K562 (cell line): ENCODE measurements at regions not wholly inside any gene's neighbourhood (a gene's known extent, or its start where the extent isn't known, plus 50 kb on each side); places are given as distances from the start of the nearest gene placed in this dataset.

Experiments used
- ATAC-seq: fragments of 200-7000 bp; cut with Tn5 transposase; 3 replicates; pipeline ENCODE4 v1.9.1; 2020; ENCODE audit warnings: moderate library complexity
- BruUV-seq: library from RNA; stranded (reverse); fragments of 400-500 nt; replicated peaks from 2 replicates; lab custom pipeline; 2021; lab: Mats Ljungman, UMichigan
- CTCF ChIA-PET: fragments of 300-600 bp; formaldehyde crosslinking; extraction: SDS; loops from one replicate; lab custom pipeline; 2021; ENCODE audit warnings: low intra/inter-chr PET ratio; lab: Yijun Ruan, JAX
- POLR2A ChIA-PET: fragments of 300-600, 350-650 bp; sonication (Branson Sonifier 250); formaldehyde crosslinking; extraction: SDS; loops from one replicate; lab custom pipeline; 2021; ENCODE audit warnings: antibody characterized with exemption, inconsistent platforms; lab: Yijun Ruan, JAX
- DNase-seq, 4 experiments: peaks; one replicate each; pipeline versions ENCODE4 v3.0.0 to v3.0.0-alpha.2; 2011 to 2018; ENCODE audit warnings: low spot score in 3 of 4, mixed read lengths in 3 of 4; ENCODE audit errors: extremely low read depth in 1 of 4
- FAIRE-seq: peaks from 2 replicates; lab custom pipeline; 2011; peaks lifted over from hg19 to GRCh38; lab: Jason Lieb, UNC
- H2AFZ ChIP-seq: 2 replicates; pipeline ENCODE4 v1.6.0; 2011; ENCODE audit warnings: low read depth, low read length, control low read depth, inconsistent platforms
- H3K27ac ChIP-seq: fragments of 200-600 bp; 3 replicates; pipeline ENCODE4 v1.8.0; 2011; ENCODE audit warnings: low read depth, mild to moderate bottlenecking, control low read depth, inconsistent platforms, low read length, moderate library complexity, mixed read lengths; ENCODE audit errors: extremely low read depth
- H3K27me3 ChIP-seq, 2 experiments: fragments of 300-600 bp in 1 of 2; 2 replicates in 1 of 2; 3 replicates in 1 of 2; pipeline versions ENCODE4 v1.6.0 to v1.8.0; 2011; ENCODE audit warnings: inconsistent platforms in 2 of 2, low read length in 2 of 2, mild to moderate bottlenecking in 1 of 2, mixed read lengths in 1 of 2, moderate library complexity in 1 of 2; ENCODE audit not compliant: control insufficient read depth in 2 of 2, insufficient read depth in 2 of 2
- H3K36me3 ChIP-seq: fragments of 300-600 bp; 3 replicates; pipeline ENCODE4 v1.8.0; 2011; ENCODE audit warnings: mild to moderate bottlenecking, low read length, inconsistent platforms; ENCODE audit not compliant: control insufficient read depth, insufficient read depth
- H3K4me1 ChIP-seq, 2 experiments: fragments of 200-600 bp in 1 of 2; replicated peaks in 1 of 2; 2 replicates in 1 of 2; 3 replicates in 1 of 2; pipeline versions ENCODE4 v1.5.1 to v1.8.0; 2011; ENCODE audit warnings: inconsistent platforms in 2 of 2, low read length in 2 of 2, mild to moderate bottlenecking in 1 of 2, mixed read lengths in 1 of 2, moderate library complexity in 1 of 2; ENCODE audit not compliant: control insufficient read depth in 2 of 2, insufficient read depth in 2 of 2
- H3K4me2 ChIP-seq: 2 replicates; pipeline ENCODE4 v1.6.1; 2011; ENCODE audit warnings: low read length, control low read depth, inconsistent platforms, mixed read lengths; ENCODE audit not compliant: insufficient read depth
- H3K4me3 ChIP-seq: fragments of 200-600 bp; sonication (generic), shearing (Covaris generic); 2 replicates; pipeline ENCODE4 v1.5.1; 2016; ENCODE audit warnings: control low read depth, inconsistent platforms
- H3K79me2 ChIP-seq: fragments of 200-600 bp; 3 replicates; pipeline ENCODE4 v1.8.0; 2011; ENCODE audit warnings: low read length, inconsistent platforms; ENCODE audit not compliant: control insufficient read depth, insufficient read depth
- H3K9ac ChIP-seq, 2 experiments: 2 replicates each; pipeline versions ENCODE4 v1.6.0 to v1.6.1; 2011; ENCODE audit warnings: low read depth in 2 of 2, low read length in 2 of 2, control low read depth in 1 of 2, inconsistent platforms in 1 of 2, mild to moderate bottlenecking in 1 of 2, mixed read lengths in 1 of 2; ENCODE audit not compliant: insufficient read depth in 1 of 2
- H3K9me1 ChIP-seq: one replicate; pipeline ENCODE4 v1.6.0; 2011; ENCODE audit warnings: inconsistent platforms, mild to moderate bottlenecking, low read length, moderate library complexity; ENCODE audit not compliant: control insufficient read depth, insufficient read depth
- H3K9me3 ChIP-seq: replicated peaks from 2 replicates; pipeline ENCODE4 v1.5.1; 2011; ENCODE audit warnings: low read depth, low read length, inconsistent platforms; ENCODE audit not compliant: control insufficient read depth, insufficient read depth
- H4K20me1 ChIP-seq: replicated peaks from 2 replicates; pipeline ENCODE4 v1.6.1; 2011; ENCODE audit warnings: low read length, inconsistent platforms, mixed read lengths; ENCODE audit not compliant: control insufficient read depth, insufficient read depth
- DPF2 ChIP-seq: fragments of 450-650 bp; IDR thresholded peaks from 2 replicates; pipeline ENCODE4 v1.6.1; 2016
- EP300 ChIP-seq: IDR thresholded peaks from 2 replicates; pipeline ENCODE4 v1.6.1; 2012; ENCODE audit warnings: low read length, improper control_type of control experiment
- RNF2 ChIP-seq: sonication (generic); IDR thresholded peaks from 2 replicates; pipeline ENCODE4 v1.6.1; 2016
- TAF15 ChIP-seq: fragments of 200-400 bp; formaldehyde crosslinking; IDR thresholded peaks from 2 replicates; pipeline ENCODE4 v1.6.1; 2017; ENCODE audit warnings: mild to moderate bottlenecking, low read depth, low read length, moderate library complexity
- TEAD2 ChIP-seq: fragments of 450-650 bp; IDR thresholded peaks from 2 replicates; pipeline ENCODE4 v1.6.1; 2016; ENCODE audit warnings: missing genetic modification characterization, control low read depth, missing compliant biosample characterization
- ZBED1 ChIP-seq: IDR thresholded peaks from 2 replicates; pipeline ENCODE4 v1.6.1; 2014
- ZBTB17 ChIP-seq: fragments of 450-650 bp; formaldehyde crosslinking; IDR thresholded peaks from 2 replicates; pipeline ENCODE4 v1.4.0; 2020; ENCODE audit warnings: mild to moderate bottlenecking
- ZEB2 ChIP-seq: fragments of 450-650 bp; IDR thresholded peaks from 2 replicates; pipeline ENCODE4 v1.6.1; 2016
- WGBS: fragments of 100-300 bp; shearing (Covaris generic); methylation state at CpG from one replicate; pipeline ENCODE4 v1.1.6; 2016; ENCODE audit warnings: low coverage, mixed read lengths; ENCODE audit not compliant: insufficient coverage; ENCODE audit errors: missing lambda C conversion rate; 5-methylcytosine and 5-hydroxymethylcytosine counted together
- in situ Hi-C: fragments of 300-500 bp; cut with MboI; formaldehyde crosslinking; loops from 4 replicates; pipeline ENCODE4 v1.15.0; 2018; ENCODE audit warnings: inconsistent platforms, mixed read lengths
- intact Hi-C: fragments of 100-400 bp; cut with micrococcal nuclease; formaldehyde crosslinking; loops from 2 replicates; pipeline ENCODE4 v1.14.2; 2022
- TF ChIP-seq, protein P1 (sequence below): sonication (generic); formaldehyde crosslinking; IDR thresholded peaks from 2 replicates; pipeline ENCODE4 v1.8.0; 2022; ENCODE audit warnings: missing genetic modification reagents, mild to moderate bottlenecking, borderline replicate concordance
- TF ChIP-seq, protein P2 (sequence below), 2 experiments: fragments of 450-650 bp in 1 of 2; sonication (generic) in 1 of 2; formaldehyde crosslinking in 1 of 2; IDR thresholded peaks in 1 of 2; conservative IDR thresholded peaks in 1 of 2; 2 replicates each; pipeline versions ENCODE4 v1.6.1 to v1.8.1; 2016 to 2023; ENCODE audit warnings: mild to moderate bottlenecking in 2 of 2, moderate library complexity in 2 of 2, inconsistent platforms in 1 of 2, missing genetic modification reagents in 1 of 2

DNA sequence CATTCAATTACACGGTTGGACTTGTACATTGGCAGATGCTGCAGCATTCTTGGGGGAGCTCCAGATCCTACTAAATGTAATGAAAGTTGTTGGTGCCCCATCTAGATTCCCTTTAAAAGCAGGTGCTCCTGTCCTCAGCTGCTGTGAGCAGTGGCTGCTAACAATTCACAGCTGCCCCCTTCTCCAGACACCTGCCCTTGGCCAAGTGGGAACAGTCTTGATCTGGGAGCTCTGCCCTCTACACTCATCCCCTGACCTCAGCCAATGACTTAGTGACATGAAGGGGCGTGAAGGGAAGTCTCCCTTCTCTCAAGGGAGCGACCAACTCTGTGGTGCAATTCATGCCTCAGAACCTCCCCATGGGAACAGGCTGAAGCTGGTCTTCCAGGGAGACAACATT is 125.7 kb downstream of the EIF4E start:
- in situ Hi-C loops (no loop called here), intact Hi-C loops (no loop called here)
- H3K79me2 ChIP-seq: no peaks in the 10 kb centered on the region
- H3K4me3 ChIP-seq: no peak overlapping the region
- FAIRE-seq (no peak), DNase-seq (no peak), ATAC-seq (no peak)
- TF ChIP-seq ZBED1 (no peak), ZEB2 (no peak), TEAD2 (no peak), DPF2 (no peak), TAF15 (no peak), ZBTB17 (CRISPR knock-in tag) (no peak), EP300 (no peak), RNF2 (no peak)
- TF ChIP-seq, protein P1, sequence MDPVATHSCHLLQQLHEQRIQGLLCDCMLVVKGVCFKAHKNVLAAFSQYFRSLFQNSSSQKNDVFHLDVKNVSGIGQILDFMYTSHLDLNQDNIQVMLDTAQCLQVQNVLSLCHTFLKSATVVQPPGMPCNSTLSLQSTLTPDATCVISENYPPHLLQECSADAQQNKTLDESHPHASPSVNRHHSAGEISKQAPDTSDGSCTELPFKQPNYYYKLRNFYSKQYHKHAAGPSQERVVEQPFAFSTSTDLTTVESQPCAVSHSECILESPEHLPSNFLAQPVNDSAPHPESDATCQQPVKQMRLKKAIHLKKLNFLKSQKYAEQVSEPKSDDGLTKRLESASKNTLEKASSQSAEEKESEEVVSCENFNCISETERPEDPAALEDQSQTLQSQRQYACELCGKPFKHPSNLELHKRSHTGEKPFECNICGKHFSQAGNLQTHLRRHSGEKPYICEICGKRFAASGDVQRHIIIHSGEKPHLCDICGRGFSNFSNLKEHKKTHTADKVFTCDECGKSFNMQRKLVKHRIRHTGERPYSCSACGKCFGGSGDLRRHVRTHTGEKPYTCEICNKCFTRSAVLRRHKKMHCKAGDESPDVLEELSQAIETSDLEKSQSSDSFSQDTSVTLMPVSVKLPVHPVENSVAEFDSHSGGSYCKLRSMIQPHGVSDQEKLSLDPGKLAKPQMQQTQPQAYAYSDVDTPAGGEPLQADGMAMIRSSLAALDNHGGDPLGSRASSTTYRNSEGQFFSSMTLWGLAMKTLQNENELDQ (CRISPR knock-in tag): no peak
- TF ChIP-seq, protein P2, sequence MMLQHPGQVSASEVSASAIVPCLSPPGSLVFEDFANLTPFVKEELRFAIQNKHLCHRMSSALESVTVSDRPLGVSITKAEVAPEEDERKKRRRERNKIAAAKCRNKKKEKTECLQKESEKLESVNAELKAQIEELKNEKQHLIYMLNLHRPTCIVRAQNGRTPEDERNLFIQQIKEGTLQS (IDR thresholded peaks at IDR 0.05): no peak
- TF ChIP-seq, protein P2 (CRISPR knock-in tag; conservative IDR thresholded peaks at IDR 0.05): no peak
- no peak overlapping the region for H3K4me2 ChIP-seq
- H4K20me1 ChIP-seq: peaks cover 13% of the 10 kb centered on the region
- no peaks in the 10 kb centered on the region for H3K27me3 ChIP-seq
- no peaks in the 10 kb centered on the region for H3K36me3 ChIP-seq
- H3K9me3 ChIP-seq: no peaks in the 10 kb centered on the region
- peaks cover 20 to 35% of the 10 kb centered on the region in 2 experiments for H3K4me1 ChIP-seq
- H3K9me1 ChIP-seq: no peaks in the 10 kb centered on the region
- H2AFZ ChIP-seq: no peak overlapping the region
- H3K27ac ChIP-seq: no peak overlapping the region
- WGBS: 47% methylated on average over 2 of the region's 3 CpGs
- no TSS peak for BruUV-seq
- ChIA-PET POLR2A (interaction anchor here (0.7 to 0.9 kb wide), 3 partner anchors 10 to 1091 kb away, joined by 3 to 4 read pairs (median 4); no protein-coding TSS in a partner anchor), CTCF (no interaction called here)
- no peak overlapping the region for H3K9ac ChIP-seq
